Embryonic facial prominence (tissue), 1 donor: ENCODE measurements at regions not wholly inside any gene's neighbourhood (a gene's known extent, or its start where the extent isn't known, plus 50 kb on each side); places are given as distances from the start of the nearest gene placed in this dataset.

Source experiments
- DNase-seq: peaks from one replicate; pipeline ENCODE4 v3.0.0-alpha.2; 2016; ENCODE audit errors: extremely low spot score

- no peak for DNase-seq
Measured at GRCh38 chr7:96638669-96639068, 71.0 kb downstream of the SEM1 start.

- DNase-seq = no peak
Measured at GRCh38 chr7:96637522-96637921, 72.1 kb downstream of the SEM1 start.

GRCh38 chr7:96636979-96637378, 72.7 kb downstream of the SEM1 start:
- no peak for DNase-seq

GRCh38 chr7:96636342-96636860, 73.2 kb downstream of the SEM1 start:
- no peak for DNase-seq

- no peak for DNase-seq
Measured at GRCh38 chr7:96629884-96630283, 79.8 kb downstream of the SEM1 start.

- DNase-seq = no peak
Measured at GRCh38 chr7:96624954-96625353, 84.7 kb downstream of the SEM1 start.

- DNase-seq = no peak
Measured at GRCh38 chr7:96621932-96622331, 87.7 kb downstream of the SEM1 start.

- DNase-seq = no peak
Measured at GRCh38 chr7:96614154-96614867, 95.3 kb downstream of the SEM1 start.

GRCh38 chr7:96612034-96612433, 97.6 kb downstream of the SEM1 start:
- DNase-seq = no peak

- DNase-seq = no peak
Measured at GRCh38 chr7:96605045-96605716, 104.5 kb downstream of the SEM1 start.

- no peak for DNase-seq
Measured at GRCh38 chr7:96599288-96599936, 110.2 kb downstream of the SEM1 start.

GRCh38 chr7:96598421-96598820, 111.2 kb downstream of the SEM1 start:
- DNase-seq = no peak

GRCh38 chr7:96596120-96596826, 113.4 kb downstream of the SEM1 start:
- DNase-seq = no peak

GRCh38 chr7:96591900-96592676, 117.6 kb downstream of the SEM1 start:
- no peak for DNase-seq

GRCh38 chr7:96591159-96591899, 118.3 kb downstream of the SEM1 start:
- DNase-seq = no peak

GRCh38 chr7:96589038-96589437, 120.6 kb downstream of the SEM1 start:
- DNase-seq = no peak

GRCh38 chr7:96579119-96579518, 130.5 kb downstream of the SEM1 start:
- DNase-seq = no peak

- no peak for DNase-seq
Measured at GRCh38 chr7:96578606-96579005, 131.0 kb downstream of the SEM1 start.

- no peak for DNase-seq
Measured at GRCh38 chr7:96563409-96563808, 146.2 kb downstream of the SEM1 start.

- no peak for DNase-seq
Measured at GRCh38 chr7:96562966-96563365, 146.7 kb downstream of the SEM1 start.

- no peak for DNase-seq
Measured at GRCh38 chr7:96562458-96562857, 147.2 kb downstream of the SEM1 start.
